Hindlimb muscle (tissue), 1 donor: ENCODE measurements at regions not wholly inside any gene's neighbourhood (a gene's known extent, or its start where the extent isn't known, plus 50 kb on each side); places are given as distances from the start of the nearest gene placed in this dataset.
A peak's percentile ranks its signal among the peaks of the same experiment; 100 is the strongest.
"Not testable (repeated sequence)": the region's sequence is repeated elsewhere in the genome, so short reads cannot be mapped to it uniquely, and the experiment has no call there.

Experiments
- DNase-seq: peaks from one replicate; pipeline ENCODE4 v3.0.0-alpha.2; 2013

DNA sequence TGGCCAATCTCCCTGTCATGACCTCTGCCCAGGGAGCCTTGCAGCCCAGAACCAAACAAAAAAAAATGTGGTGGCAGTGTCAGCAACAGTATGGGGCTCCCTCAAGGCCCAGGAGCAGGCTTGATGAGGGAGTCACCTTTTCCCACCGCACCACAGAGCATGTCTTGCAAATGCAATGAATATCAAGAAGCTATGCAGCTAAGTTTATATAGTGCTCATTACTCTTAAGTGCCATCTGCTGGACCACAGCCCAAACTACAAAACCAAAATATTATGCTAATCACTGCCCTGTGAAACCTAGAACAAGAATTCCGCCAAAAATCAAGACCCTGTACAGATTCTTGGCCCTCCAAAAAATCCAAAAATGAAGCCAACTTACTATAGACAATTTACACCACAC, 65.9 kb downstream of the PABPC5 start:
- DNase-seq = peak; percentile 0

DNA sequence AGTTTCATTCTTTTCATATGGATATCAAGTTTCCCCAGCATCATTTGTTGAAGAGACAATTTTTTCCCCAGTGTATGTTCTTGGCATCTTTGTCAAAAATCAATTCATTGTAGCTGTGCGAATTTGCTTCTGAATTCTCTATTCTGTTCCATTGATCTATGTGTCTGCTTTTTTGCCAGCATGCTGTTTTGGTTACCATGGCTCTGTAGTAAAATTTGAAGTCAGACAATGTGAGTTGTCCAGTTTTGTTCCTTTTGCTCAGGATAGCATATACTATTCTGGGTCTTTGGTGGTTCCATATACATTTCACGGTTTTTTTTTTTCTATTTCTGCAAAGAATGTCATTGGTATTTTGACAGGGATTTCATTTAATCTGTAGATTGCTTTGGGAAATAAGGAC, 95.6 kb downstream of the PABPC5 start:
- not testable (repeated sequence) for DNase-seq

DNA sequence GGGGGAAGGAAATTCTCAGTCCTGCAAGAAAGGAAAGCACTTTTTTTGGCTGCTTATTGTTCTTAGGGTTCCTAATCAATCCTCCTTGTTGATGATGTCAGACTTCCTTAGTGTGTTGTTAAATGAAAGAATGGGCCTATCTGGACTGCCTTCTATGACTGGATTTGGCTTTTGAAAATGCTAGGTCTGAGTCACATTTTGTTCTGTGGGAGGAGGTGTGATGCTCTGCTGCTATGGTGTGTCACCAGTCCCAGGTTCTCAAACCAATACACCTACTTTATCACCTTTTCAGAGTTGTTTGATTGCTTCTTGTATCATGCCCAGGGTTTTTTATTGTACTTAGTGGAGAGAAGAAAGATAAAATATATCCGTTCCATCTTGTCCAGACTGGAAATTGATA, 128.5 kb downstream of the PABPC5 start:
- DNase-seq = not testable (repeated sequence)
